ENCODE measurements at regions not wholly inside any gene's neighbourhood (a gene's known extent, or its start where the extent isn't known, plus 50 kb on each side); places are given as distances from the start of the nearest gene placed in this dataset.

DNA sequence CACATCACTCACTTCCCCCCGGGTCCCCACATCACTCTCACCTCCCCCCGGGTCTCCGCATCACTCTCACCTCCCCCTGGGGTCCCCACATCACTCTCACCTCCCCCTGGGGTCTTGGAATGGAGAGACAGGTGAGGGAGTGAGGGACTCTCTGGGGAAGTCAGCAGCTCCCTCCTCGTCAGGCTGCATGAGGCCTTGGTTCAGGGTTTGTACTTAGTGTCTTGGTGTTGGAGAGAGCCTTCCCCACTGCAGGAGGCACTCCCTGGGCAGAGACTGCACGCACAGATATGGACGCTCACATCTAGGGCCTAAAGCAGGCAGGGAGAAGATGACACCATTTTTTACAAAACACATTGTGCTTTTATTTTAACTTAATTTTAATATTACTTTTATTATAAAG lies 56.5 kb upstream of the IRX4 start:
- DNase-seq (ENCODE audit: low spot score): no peak

- DNase-seq (ENCODE audit: low spot score): no peak
Measured at GRCh38 chr5:1938310-1939000, 55.7 kb upstream of the IRX4 start.

- no peak for DNase-seq (ENCODE audit: low spot score)
Measured at GRCh38 chr5:1937590-1937989, 54.9 kb upstream of the IRX4 start.

DNA sequence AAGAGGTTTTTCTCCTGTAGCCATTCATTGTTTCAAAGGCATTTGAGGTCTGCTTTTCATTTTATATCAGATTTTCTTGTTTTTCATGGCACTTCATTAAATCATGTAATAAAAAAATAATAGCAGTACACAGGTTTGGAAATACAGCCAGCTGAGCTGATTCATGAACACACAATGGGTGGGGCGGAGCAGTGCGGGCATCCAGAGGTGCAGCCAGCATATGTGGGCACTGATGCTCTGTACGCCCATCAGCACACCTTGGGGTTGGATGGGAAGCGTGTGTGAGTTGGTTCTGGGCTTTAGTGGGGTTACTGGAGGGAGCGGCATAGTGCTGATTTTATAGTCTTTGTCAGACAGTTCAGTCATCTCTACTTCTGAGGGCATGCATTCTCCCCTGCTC lies 54.2 kb upstream of the IRX4 start:
- DNase-seq (ENCODE audit: low spot score): no peak

GRCh38 chr5:1936413-1936812 lies 53.7 kb upstream of the IRX4 start:
- DNase-seq (ENCODE audit: low spot score): no peak

GRCh38 chr5:1934801-1935429 lies 52.2 kb upstream of the IRX4 start:
- DNase-seq (ENCODE audit: low spot score): no peak

DNA sequence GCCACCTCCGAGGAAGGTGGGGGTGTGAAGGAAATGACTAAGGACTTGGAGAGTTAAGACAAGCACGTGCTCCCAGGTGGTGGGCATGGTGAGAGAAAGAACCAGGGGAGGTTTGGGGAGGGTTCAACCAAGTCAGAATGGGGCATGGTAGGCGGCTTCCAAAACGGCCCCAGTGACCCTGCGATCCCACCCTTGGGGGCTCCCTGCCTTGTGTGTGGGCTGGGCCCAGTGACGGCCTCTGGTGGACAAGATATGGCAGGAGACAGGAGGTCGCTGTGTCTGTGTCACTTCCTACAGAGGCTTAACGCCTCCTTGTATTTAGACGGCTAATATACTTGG lies 51.3 kb upstream of the IRX4 start:
- DNase-seq (ENCODE audit: low spot score): no peak

DNA sequence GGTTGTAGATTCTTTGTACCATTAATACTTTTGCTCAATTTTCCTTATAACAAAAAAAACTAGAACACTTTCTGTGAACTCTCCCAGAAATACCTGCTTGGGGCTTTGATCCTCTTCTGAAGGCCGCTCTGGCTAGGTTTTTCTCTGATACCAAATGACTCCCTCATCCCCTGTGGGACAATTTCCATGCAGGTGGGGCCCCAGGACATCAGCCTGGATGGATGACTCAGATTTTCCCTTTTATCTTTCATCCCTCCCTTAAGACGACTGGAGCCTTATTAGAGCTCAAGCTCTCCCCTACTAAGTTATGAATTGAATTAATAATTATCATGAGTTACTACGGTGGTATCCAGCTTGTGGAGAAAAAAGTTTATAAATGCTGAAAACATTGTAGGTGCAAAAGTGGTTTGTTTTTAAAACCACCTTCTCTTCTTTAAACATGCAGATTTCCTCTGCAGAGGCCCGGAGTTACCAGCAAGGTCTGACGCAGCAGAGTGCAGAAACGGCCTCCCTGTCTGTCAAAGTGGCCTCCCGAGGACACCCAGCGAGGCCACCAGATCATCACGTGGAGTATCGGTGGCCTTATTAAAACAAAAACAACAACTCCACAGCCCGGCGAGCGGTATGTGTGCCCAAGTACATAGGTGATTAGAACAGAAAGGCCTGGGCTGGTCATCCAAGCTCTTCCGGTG lies 50.8 kb upstream of the IRX4 start:
- no peak for DNase-seq (ENCODE audit: low spot score)
